NOMO-1 treated with dmso at 0.1 percent for 144 hours (cell line): ENCODE measurements at regions not wholly inside any gene's neighbourhood (a gene's known extent, or its start where the extent isn't known, plus 50 kb on each side); places are given as distances from the start of the nearest gene placed in this dataset.

Source experiments
- DNase-seq: peaks from one replicate; lab custom pipeline; 2025; ENCODE audit not compliant: unreplicated experiment; lab: John Stamatoyannopoulos, UW

DNA sequence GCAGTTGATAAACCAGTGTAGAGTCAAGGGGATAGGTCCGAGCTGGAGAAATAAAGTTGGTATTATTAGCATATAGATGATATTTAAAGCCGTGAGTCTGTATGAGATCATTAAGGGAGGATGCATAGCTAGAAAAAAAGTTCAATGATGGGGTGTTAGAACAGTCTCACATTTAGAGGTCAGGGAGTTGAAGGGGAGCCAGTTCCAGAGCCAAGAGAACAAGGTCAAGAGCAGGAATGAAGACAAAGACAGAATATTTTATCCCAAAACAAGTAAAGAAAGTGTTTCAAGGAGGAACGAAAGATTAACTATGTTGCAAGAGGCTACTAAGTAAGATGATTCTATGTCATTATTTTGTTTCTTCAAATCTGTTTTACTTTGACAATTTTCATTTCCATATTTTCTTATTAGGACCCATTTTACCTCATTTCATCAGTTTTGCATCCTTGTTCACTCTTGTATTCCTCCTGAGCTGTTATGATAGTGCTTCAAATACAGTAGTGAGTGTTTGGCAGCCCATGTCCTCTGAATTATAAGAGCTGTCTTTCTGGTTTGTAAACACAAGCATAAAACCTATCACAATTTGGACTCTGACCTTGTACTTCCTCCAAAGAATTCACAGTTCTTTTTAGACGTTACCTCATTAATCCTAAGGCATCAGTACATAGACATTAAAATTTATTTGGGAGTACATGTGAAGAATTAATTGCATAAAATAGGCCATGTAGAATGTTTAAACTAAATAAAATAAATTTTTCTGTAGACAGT lies 695.7 kb upstream of the NECTIN3 start:
- no peak for DNase-seq

DNA sequence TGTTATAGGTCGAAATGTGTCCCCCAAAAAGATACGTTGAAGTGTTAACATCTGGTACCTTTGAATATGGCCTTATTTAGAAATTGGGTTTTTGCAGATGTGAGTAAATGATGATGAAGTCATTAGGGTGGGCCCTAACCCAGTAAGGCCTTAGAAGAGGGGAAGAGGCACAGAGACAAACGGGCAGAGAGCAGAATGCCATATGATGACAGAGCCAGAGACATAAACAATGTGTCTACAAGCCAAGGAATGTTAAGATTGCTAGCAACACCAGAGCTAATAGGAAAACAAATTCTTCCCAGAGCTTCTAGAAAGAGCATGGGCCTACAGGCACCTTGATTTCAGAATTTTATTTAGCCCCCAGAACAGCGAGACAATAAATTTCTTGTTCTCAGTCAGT lies 693.1 kb upstream of the NECTIN3 start:
- DNase-seq, result no peak

DNA sequence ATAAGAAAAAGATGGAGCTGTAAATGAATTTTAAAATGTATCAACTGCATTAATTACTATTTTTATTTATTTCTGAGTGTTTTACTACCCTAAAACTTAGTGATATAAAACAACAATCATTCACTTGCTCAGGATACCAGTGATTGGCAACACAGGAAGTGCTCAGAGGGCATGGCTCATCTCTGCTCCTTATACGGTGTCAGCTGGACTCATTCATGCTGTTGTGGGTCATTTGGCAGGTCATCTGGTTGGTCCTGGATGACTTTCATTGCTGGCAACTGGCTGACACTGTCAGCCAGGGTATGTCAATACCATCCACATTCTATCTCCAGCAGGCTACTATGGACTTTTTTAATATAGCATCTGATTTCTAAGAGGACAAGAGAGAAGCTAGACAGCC lies 689.6 kb upstream of the NECTIN3 start:
- no peak for DNase-seq

DNA sequence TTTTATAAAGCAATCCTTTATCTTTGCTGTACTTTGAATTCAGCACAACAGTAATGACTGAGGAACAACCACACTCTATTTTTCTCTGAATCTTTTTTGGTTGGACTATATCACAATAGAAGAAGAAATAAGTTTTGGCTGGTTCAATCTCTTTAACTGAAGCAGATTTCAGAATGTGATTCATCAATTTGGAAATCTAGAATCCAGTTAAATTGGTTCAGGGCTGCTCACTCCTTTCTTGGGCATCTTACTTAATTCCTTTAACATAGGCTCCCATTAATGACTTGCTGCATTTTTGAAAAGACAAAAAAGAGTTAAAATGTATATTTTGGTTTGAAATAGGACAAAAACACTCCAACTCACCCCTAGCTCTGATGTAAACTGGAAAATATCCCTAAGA lies 688.3 kb upstream of the NECTIN3 start:
- no peak for DNase-seq

DNA sequence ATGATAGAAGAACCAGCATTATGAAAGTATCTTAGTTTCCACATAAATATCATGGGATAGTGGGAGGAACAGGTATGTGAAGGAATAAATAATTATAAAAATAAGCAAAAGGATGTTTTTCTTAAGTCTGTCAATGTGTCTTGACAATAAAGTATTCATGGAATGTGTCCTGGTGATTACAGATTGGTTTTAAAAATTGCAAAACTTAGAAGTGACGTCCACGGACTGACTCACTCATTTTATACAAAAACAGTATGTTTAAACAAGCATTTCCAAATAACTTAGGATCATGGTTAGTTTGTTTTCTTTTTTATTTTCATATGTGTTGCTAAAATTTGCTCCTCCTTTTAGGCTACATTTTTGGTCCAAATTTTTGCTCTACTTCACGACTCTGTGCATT lies 687.0 kb upstream of the NECTIN3 start:
- no peak for DNase-seq

DNA sequence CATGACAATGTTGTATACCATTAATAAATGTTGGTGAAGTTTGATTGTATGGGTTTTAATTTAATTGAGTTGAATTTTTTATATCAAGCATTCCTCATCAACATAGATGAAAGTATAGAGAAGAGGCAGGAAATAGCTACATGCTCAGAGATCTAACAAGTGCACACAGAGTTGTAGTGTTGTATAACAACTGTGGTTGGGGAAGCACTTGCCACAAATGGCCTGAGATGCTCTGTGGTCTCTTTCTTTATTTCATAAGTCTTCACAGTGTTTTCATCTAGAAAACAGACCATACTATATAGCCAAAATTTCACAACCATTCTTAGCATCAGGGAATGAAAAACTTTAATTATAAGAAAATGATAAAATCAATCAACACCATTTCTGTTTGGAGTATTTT lies 682.6 kb upstream of the NECTIN3 start:
- DNase-seq, result no peak

DNA sequence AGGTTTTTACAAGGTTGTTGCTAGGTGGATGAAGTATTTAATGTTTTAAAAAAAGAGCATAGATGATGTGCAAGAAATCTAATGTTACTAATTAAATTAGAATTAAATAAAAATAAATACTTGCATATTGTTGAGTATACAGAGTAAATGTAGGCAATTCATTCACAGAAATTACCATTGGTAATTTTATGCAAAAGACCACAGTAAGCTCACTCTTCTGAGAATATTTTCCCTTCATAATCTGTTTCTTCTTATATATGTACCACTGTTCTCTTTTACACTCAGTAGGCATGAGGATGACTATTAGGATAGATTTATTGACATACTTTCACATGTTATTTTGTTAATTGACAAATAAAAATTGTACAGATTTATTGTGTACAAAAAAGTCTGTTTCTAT lies 681.2 kb upstream of the NECTIN3 start:
- DNase-seq, result no peak

DNA sequence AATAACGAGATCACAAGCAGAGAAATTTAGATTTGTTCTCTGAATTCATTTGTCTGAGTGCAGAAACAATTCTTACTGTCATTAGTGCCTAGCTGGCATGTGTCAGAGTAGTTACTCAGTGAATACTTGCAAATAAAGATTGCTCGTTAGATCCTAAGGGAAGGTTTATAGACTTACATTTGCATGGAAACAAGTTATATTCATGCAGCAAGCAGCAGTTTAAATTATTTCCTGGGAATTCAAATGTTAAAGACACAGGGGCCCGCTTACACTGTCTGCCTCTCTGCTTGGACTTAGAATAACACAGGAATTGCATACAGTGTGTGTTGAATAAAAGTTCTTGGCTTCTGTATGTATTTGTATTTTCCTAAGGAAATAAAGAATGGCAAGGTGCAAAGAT lies 680.6 kb upstream of the NECTIN3 start:
- DNase-seq, result no peak

DNA sequence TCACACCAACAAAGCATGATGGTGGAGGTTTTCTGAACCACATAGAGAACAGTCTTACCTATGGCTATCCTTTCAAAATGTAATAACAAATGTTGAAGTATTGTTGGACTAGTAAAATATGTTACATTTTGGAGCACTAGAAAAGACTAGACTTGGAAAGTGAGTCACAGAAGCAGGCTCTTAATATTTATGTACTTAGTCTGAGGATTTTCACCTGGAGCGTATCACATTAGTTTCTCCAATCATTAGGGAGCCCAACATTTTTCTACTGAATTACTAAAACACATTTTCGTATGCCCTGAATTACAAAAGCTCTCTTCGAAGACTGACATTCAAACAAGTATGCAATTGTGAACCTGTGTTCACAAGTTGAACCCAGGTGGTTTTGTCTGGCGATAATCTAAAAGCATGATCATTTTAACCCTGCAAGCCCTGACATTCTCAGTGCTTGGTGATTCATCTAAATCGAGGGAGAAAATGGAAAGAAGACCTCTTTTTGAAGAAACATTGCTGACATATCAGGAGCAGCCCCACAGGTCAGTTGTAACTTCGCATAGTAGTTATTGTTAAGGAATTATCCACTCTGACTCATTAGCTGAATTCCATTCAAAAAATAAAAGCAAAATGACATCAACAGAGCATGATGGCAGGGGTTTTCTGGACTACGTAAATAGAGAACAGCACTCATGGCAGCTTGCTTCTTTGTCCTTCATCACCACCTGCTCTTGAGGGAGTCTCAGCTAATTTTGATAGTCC lies 679.8 kb upstream of the NECTIN3 start:
- no peak for DNase-seq

DNA sequence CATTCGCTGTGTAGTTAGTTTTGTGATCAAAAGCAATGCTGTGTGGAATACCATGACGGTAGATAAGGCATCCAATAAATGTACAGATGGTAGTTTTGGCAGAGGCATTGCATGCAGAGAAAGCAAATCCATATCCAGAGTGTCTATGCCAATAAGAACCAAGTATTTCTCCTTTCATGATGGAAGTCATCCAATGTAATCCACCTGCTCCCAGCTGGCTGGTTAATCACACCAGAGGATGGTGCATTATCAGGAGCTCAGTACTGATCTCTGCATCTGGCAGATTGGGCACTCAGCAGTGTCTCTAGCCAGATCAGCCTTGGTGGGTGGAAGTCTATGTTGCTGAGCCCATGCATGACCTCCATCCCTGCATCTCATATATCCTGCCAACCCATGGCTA lies 677.7 kb upstream of the NECTIN3 start:
- DNase-seq, result no peak

DNA sequence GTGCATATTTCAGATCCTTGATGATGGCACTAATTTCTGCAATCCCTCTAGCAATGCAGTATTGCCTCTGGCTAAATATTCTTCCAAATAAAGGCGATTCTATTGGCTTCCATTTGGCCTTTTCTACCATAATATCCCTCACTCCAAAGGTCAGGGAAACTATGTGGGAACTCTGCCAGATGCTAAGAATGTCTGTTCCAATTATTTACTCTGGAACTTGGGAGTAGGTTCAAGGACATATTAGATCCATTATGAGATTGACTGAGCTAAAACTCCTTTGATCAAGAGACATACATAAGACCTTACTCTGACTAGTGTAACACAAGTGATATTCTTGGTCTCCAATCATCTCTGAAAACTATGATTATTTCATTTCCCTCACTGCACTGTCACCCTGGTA lies 674.5 kb upstream of the NECTIN3 start:
- no peak for DNase-seq

DNA sequence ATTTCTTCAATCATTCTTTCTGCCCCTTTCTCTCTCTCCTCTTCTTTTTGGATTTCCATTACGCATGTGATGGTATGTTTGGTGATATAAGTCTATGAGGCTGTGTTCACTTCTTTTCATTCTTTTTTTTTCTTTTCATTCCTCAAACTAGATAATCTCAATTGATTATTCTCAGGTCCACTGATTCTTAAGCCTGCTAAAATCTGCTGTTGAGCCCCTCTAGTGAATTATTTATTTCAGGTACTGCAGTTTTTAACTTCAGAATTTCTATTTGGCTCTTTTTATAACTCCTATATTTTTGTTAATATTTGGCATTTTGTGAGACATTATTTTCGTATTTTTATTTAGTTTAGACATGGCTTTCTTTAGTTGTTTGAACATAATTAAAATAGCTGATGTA lies 671.3 kb upstream of the NECTIN3 start:
- DNase-seq, result no peak

DNA sequence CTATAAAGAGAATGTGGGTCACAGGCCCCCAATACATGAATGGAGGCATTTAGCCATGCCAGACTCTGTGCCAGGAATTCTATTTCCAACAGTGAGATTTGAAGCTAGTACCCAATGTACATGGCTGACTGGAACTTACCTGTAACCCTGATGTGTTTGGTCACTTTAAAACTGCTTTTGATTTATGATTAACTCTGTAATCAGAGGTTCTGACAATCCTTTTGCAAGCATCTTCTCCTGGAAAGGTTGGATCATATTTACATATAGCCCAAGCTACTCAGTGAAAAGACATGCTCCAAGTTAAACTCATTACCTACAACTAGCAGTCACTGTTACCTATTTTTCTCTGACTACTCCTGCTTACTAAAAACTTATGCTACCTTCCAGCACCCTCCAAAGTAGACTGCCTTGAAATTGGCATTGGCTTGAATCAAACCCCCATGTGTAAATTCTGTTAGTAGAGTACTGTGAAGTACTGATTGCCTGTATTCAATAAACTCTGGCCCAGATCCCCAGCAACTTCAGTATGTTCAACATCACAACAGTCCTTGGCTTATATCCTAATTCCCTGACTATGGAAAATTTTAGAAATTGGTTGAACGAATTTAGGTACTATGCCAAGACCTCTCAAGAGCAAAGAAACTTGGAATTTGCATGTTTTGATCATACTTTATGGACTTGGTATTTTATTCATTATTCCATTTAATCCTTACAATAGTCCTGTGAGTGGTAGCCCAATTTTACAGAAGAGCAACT lies 665.6 kb upstream of the NECTIN3 start:
- no peak for DNase-seq

DNA sequence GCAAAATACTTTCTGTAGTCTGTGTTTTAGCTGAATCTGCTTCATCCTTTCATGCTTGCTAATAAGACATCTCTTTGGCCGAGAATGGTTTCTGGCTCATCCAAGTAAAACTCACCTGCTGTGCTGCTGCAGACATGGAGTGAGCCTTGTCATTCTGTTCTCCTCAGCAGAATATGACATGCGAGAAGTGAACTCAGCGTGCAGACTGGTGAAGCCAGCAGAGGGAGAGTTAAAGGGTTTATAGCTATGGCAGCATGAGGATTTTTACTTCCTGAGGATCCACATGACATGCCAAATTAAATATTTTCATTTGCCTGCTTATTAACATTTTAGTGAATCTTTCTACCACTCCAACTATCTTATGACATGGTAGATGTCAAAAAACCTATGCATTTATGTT lies 658.4 kb upstream of the NECTIN3 start:
- DNase-seq, result no peak

DNA sequence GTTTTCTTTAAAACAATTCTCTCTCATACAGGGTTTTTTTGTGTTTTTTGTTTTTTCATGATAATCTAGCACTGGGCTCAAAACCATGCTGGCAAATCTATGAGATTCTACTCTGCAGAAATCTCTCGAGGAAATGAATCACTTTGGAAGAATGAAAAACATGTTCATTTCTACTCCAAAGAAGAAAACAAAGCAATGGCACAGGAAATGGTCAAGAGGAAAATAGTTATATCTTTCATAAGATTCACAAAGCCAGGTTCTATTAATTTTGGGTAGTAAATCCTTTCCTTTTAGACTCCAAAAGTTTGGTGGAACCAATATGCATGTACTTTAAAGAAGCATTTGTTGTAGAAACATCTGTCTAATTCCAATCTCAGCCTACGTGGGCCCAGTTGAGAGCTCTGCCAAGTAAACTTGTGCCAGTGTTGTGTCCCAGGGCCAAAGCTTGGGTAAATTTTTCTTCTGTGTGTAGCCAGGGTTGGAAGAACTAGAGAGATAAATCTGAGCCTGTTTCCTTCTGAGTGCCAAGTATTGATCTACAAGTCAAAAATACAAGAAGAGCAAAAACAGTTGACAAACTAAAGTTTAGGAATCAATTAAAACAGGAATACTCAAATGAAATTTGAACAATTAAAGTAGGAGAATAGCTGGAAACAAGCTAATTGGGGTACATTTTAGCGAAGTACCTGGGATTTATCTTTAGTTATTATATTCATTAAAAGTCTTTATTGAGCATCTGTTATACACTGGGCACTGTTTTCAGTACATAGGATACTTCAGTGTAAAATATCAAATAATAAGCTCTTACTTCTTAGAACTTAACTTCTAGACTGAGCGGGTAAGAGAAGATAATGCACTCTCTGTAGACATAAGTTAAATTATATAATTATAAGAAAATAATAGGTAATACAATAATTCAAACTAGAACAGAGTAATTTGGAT lies 657.5 kb upstream of the NECTIN3 start:
- DNase-seq, result no peak

DNA sequence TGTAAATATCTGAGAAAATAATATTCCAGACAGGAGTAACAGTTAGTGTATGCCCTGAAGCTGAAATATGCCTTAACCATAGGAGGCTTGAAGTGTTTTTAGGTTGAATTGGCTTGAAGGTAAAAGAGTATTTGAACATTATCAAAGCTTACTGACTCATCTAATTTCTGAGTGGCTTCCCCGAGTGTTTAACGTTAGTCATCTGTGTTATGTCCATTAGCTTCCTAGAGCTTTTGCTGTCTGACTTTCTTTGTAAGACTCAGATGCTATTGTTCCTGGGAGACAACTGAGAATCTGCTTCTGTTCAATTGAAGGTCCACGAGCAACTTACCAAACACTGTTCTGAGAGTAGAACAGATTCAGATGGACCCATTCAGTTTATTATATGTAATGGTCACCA lies 656.8 kb upstream of the NECTIN3 start:
- DNase-seq, result no peak

DNA sequence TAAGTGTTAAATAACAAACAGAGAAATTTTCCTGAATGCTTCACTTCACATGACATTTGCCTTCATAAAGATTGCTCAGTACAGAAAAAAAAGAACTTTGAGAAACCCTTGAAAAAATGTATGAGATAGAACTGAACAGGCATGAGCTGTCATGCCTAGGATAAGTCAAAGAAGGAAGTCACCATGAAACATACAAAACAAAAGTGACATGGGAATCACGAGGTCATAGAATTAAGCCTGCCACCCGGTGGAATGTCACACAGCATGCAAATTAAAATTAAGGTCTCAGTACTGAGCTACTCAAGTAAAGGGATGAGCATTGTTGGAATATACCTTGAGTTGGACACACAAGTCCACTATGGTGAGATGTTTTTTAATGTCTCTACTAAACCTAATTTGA lies 652.5 kb upstream of the NECTIN3 start:
- DNase-seq, result no peak

DNA sequence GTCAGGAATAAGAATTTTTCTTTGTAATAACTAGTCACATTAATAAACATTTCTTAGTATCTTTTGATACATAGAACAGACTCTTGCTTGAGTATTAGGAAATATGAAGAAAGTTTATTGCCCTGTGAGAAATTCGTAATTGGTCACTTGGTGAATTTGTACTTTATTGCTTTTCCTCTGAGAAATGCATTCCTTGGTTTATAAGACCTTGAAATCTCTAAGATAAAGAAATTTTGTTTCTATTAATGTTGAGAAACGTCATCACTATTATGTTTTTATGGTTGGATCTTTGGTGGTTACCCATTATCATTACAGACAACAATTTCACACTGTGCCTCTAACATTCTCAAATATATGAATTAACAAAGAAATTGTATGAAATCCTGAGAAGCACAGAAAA lies 652.0 kb upstream of the NECTIN3 start:
- no peak for DNase-seq

DNA sequence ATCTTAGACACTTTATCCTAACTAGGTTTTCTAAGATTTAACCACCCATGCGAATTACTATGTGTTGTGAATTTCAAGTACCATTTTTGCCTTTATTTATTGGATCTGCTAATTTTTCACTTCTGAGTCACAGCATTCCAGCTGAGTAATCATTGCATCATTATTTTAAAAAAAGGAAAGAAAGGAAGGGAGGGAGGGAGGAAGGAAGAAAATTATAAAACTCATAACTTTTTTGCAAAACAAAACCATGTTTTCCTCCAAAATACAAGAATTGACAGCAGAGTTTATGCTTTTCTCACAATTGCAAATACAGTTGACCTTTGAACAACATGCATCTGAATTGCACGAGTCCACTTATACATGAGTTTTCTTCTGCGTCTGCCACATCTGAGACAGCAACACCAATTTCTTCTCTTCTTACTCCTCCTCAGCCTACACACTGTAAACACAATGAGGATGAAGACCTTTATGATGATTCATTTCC lies 651.4 kb upstream of the NECTIN3 start:
- no peak for DNase-seq

DNA sequence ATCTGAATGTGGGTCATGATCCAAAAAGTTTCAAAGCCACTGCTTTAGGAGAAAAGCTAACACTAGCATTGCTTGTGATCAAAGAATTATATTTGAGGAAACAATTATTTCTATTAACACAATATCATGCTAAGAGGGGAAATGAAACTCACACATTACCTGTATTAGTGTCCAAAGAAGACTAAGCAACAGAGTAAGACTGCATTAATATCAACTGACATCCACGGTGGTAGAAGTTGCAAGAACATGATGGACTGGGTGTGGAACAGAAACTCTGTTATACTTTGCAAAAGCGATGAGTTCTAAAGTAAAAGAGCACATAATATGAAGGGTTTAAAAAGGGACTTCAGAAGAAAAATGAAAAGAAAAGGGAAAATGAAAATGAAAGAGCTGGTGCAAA lies 648.3 kb upstream of the NECTIN3 start:
- DNase-seq, result no peak

DNA sequence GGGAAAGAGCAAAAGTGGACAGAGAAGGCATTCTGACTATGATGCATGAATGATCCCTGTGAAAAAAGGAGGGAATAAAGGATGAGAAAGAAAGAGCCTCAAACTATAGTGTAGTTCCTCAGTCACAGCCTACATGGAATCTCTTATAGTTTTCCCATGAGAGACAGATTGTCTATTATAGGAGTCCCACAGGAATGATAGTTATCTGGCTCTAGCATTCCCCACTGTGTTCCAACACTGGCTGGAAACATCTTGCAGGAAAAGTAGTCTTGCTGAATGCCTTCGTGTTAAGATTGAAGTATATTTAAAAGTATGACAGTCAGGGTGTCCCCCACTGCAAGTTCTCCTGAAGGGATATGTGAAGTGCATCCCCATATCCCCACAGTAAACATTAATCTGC lies 641.5 kb upstream of the NECTIN3 start:
- no peak for DNase-seq
